T-helper 2 cell treated with Interferon-gamma antibody and Interleukin-4, amounts not matched to agents 5 μg/mL and 100 μg/mL, for 36 hours (primary cell): ENCODE measurements at regions not wholly inside any gene's neighbourhood (a gene's known extent, or its start where the extent isn't known, plus 50 kb on each side); places are given as distances from the start of the nearest gene placed in this dataset.

Source experiments
- DNase-seq: peaks from one replicate; pipeline ENCODE4 v3.0.0; 2021; ENCODE audit warnings: low spot score
- H3K27ac Mint-ChIP-seq: one replicate; pipeline ENCODE4 v1.8.0; 2021; ENCODE audit warnings: mild to moderate bottlenecking, mixed read lengths
- H3K27me3 Mint-ChIP-seq: one replicate; pipeline ENCODE4 v1.8.0; 2021; ENCODE audit warnings: low read depth, mixed read lengths
- H3K36me3 Mint-ChIP-seq: one replicate; pipeline ENCODE4 v1.8.0; 2021; ENCODE audit warnings: low read depth, mixed read lengths
- H3K4me1 Mint-ChIP-seq: one replicate; pipeline ENCODE4 v1.8.0; 2021; ENCODE audit warnings: low read depth, mixed read lengths
- H3K4me3 Mint-ChIP-seq: one replicate; pipeline ENCODE4 v1.8.0; 2022; ENCODE audit warnings: mild to moderate bottlenecking, moderate library complexity, mixed read lengths
- H3K9me3 Mint-ChIP-seq: one replicate; pipeline ENCODE4 v1.8.0; 2021; ENCODE audit warnings: mixed read lengths

DNA sequence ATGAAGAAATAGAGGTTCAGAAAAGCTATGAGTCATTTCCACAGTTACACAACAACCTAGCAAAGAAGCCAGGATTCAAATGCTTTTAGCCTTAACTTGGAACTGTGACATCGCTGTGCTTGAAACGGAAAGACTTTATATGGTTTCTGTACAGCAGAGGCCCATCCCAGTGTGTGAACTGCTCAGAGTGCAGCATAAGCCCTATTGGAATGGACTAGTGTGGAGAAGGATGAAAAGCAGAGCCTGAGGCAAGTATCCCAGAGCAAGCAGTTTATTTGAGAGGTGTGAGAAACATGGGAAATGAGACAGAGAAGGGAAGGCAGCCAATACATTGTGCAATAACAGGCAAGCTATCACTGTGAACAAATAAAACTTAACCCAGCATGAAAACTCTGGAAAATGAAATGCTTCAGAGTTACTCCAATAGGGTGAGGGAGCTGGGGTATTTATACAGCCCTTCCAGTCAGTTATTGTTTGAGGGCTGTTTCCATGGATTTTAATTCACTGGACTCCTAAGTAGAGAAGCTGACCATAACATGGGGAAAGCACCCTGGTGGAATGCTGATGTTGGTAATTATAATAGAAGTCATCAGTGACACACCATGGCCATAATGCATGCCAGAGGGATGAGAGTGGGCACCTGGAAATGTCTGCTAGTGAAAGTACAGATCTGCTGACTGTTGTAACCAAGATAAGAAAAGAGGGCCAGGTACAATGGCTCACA is 254.0 kb upstream of the POU3F3 start:
- H3K4me1 Mint-ChIP-seq, result no peaks in the 10 kb centered on the region
- peaks cover 3% of the 10 kb centered on the region for H3K9me3 Mint-ChIP-seq
- no peak for DNase-seq
- no peak overlapping the region for H3K4me3 Mint-ChIP-seq
- H3K27me3 Mint-ChIP-seq, result no peaks in the 10 kb centered on the region
- H3K27ac Mint-ChIP-seq, result no peak overlapping the region
- no peaks in the 10 kb centered on the region for H3K36me3 Mint-ChIP-seq

DNA sequence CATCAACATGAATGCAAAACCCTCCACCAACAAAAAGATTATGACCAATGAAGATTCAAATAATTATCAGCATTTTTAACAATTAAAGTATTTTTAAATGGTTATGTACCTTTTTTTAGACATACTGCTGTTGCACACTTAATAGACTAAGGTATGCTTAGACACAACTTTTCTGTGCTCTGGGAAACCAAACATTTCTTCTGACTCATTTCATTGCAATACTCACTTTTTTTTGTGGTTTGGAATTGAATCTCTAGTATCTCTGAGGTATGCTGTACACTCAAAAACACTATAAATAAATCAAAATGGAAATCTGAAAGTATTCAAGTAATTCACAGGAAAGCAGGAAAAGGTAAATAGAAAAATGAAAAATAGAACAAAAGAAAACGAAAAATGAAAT is 247.9 kb upstream of the POU3F3 start:
- Mint-ChIP-seq H3K27ac (no peak overlapping the region), H3K4me3 (no peak overlapping the region)

DNA sequence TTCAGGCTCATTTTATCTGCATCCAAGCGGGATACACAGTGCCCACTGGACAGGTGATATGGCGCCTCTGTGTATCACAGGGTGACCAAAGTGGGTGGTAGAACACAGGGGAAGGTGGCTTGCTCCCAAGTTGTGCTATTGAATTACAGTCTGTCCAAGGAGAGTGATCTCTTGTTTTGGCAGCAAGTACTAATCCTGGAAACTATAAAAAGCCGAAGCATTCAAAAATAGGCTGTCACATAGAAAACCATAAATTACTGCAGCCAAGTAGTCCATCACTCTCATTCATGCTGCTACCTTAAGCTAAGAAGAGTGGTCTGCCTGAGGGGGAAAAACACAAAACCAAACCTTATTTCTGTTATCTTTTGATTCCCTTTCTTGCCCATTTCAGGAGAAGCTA is 237.1 kb upstream of the POU3F3 start:
- H3K9me3 Mint-ChIP-seq, result no peaks in the 10 kb centered on the region
- H3K36me3 Mint-ChIP-seq, result no peaks in the 10 kb centered on the region
- no peaks in the 10 kb centered on the region for H3K4me1 Mint-ChIP-seq
- H3K27me3 Mint-ChIP-seq, result no peaks in the 10 kb centered on the region
- no peak overlapping the region for H3K27ac Mint-ChIP-seq
- H3K4me3 Mint-ChIP-seq, result no peak overlapping the region
- no peak for DNase-seq

More for the DNA sequence above, 247.9 kb upstream of the POU3F3 start:
- H3K4me1 Mint-ChIP-seq, result no peaks in the 10 kb centered on the region
- DNase-seq, result no peak
- peaks cover 9% of the 10 kb centered on the region for H3K9me3 Mint-ChIP-seq
- no peaks in the 10 kb centered on the region for H3K27me3 Mint-ChIP-seq
- no peaks in the 10 kb centered on the region for H3K36me3 Mint-ChIP-seq

DNA sequence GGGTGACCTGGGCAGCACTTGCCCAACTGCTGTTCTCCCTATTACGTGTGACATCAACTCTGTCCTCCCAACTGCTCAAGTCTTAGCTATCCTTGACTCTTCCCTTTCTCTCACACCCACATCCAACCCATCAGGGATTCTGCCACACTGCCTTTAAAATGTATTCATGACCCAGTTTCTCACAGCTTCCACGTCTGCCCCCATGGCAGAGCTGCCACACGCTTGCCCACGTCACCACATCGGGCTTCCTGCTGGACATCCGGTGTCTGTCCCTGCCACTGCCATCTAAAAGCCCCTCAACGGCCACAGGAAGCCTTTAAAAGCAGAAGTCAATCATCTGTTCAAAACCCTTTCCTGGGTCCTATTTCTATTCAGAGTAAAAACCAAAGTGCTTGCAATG is 233.1 kb upstream of the POU3F3 start:
- no peak overlapping the region for H3K27ac Mint-ChIP-seq
- H3K4me1 Mint-ChIP-seq, result no peaks in the 10 kb centered on the region
- H3K9me3 Mint-ChIP-seq, result no peaks in the 10 kb centered on the region
- no peaks in the 10 kb centered on the region for H3K36me3 Mint-ChIP-seq
- H3K4me3 Mint-ChIP-seq, result no peak overlapping the region
- no peaks in the 10 kb centered on the region for H3K27me3 Mint-ChIP-seq
- DNase-seq, result no peak

DNA sequence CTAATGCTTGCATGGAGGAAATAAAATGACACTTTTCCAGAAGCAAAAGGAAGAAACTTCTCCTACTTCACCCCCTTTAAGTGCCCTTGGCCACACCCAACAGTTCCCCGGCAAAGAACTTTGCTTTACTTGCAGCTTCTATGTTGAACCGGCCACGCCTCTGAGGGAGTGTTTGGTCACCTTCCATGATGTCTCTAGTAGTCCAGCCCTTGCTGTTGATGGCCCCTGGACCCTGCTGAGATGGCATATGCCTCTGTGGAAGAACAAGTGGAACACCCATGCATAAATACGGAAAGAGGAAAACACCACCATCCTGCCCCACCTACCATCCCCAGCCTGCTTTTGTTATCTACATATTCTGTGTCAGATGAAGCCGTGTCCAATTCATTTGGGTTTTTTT is 218.3 kb upstream of the POU3F3 start:
- no peaks in the 10 kb centered on the region for H3K36me3 Mint-ChIP-seq
- H3K27me3 Mint-ChIP-seq, result no peaks in the 10 kb centered on the region
- H3K9me3 Mint-ChIP-seq, result no peaks in the 10 kb centered on the region
- no peak overlapping the region for H3K27ac Mint-ChIP-seq
- H3K4me1 Mint-ChIP-seq, result no peaks in the 10 kb centered on the region
- no peak overlapping the region for H3K4me3 Mint-ChIP-seq
- DNase-seq, result no peak

DNA sequence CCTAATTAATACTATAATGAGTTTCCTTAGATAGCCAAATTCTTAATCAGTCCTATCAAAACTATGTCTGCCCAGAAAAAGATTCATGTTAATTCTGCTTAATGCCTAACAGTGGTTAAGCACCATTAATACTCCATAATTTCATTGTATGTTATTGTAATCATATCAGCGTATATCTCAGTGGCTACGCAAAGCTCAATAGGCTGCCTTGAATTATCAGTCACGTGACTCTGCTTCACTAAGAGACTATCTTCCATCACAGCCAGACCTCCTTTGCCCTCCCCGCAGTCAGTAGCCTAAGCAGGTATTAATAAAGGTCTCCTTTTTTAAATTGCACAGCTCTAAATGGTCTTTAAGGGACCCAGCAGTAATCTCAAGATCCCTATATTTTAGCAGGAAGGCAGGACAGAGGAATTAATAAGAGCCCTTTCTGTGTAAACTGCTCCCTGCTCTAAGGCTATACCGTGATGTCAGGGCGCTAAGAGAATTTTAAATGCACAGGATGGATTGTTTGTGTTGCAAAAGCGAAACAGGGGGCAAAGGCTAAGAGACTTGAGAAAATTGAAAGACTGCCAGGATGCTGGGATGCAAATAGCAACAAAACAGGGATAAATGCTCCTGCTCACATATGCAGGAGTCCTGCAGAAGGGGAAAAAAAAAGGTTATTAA is 215.6 kb upstream of the POU3F3 start:
- H3K9me3 Mint-ChIP-seq, result no peaks in the 10 kb centered on the region
- H3K27me3 Mint-ChIP-seq, result no peaks in the 10 kb centered on the region
- H3K27ac Mint-ChIP-seq, result no peak overlapping the region
- no peak for DNase-seq
- no peaks in the 10 kb centered on the region for H3K4me1 Mint-ChIP-seq
- no peaks in the 10 kb centered on the region for H3K36me3 Mint-ChIP-seq
- H3K4me3 Mint-ChIP-seq, result no peak overlapping the region

DNA sequence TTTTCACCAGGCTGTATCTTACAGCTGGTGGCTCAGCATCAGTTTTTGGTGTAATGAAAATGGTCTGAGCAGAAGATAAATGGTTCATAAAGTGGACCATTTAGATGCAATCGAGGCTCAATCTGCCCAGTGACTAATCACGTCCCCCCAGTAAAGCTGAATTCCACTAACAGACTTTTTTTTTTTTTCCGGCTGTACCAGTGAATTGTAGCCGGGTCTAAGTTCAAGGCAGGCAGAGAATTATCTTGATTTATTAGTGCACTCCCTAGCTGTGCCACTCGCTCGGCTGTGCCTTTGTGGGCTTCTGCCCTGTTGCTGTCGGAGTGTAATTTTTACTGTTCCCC is 215.1 kb upstream of the POU3F3 start:
- no peaks in the 10 kb centered on the region for H3K9me3 Mint-ChIP-seq

DNA sequence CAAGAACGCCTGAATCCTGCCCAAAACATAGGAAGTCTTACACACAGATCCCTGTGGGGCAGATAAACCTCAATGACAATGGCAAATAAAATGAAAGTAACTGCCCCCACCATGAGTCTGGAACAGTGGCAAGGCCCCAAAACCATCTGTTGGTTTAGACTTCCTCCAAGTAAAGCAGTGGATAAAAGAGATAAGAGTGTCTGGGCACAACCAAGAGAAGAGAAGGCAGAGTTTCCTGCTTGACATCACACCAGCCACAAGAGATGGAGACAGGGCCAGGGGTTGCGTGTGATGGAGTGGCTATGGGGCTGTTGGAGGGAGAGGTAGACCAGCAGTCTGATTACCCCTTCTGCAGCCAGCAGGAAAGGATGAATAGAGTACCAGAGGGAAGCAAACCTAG is 212.1 kb upstream of the POU3F3 start:
- no peak overlapping the region for H3K27ac Mint-ChIP-seq
- no peaks in the 10 kb centered on the region for H3K27me3 Mint-ChIP-seq
- H3K36me3 Mint-ChIP-seq, result no peaks in the 10 kb centered on the region

More for the DNA sequence above, 215.1 kb upstream of the POU3F3 start:
- DNase-seq, result no peak
- Mint-ChIP-seq H3K4me1 (no peaks in the 10 kb centered on the region), H3K4me3 (no peak overlapping the region), H3K27me3 (no peaks in the 10 kb centered on the region), H3K36me3 (no peaks in the 10 kb centered on the region), H3K27ac (no peak overlapping the region)

DNA sequence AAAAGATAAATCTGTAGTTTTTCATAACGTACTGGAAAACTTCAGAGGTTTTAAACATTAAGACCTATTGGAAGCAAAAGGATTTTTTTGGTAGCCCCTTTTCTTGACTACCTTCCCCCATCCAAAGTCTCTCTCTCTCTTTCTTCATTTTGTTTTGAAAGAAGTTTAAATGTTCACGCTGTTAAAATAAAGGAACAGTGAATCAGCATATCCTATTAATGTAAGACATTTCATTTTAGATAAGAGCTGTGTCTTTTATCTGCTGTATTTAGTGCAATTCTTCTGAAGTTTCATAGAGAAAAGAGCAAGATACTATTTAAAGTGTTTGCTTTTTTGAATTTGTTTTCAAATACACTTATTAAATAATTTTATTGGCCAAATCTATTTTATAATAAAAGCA is 205.5 kb upstream of the POU3F3 start:
- Mint-ChIP-seq H3K27me3 (no peaks in the 10 kb centered on the region), H3K36me3 (no peaks in the 10 kb centered on the region), H3K4me1 (no peaks in the 10 kb centered on the region), H3K27ac (no peak overlapping the region), H3K4me3 (no peak overlapping the region), H3K9me3 (no peaks in the 10 kb centered on the region)
- no peak for DNase-seq

More for the DNA sequence above, 212.1 kb upstream of the POU3F3 start:
- Mint-ChIP-seq H3K9me3 (no peaks in the 10 kb centered on the region), H3K4me3 (no peak overlapping the region), H3K4me1 (no peaks in the 10 kb centered on the region)
- no peak for DNase-seq

DNA sequence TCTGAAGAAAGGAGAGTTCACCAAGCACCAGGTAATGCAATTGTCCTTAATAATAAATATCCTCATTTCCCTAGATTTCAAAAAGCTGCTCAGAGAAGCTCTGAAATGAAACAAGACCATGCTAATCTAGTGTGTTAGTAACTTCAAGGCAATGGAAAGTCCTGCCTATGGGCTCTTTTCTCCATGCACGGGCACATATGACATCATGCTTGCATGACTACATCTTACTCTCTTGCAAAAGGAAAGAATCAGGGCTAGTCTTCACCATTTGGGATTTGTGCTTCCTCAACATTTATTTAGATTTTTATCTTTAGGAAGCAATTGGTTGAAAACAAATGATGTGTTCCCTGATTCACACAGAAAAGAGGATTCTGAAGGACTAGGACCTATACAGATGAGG is 204.0 kb upstream of the POU3F3 start:
- Mint-ChIP-seq H3K27me3 (no peaks in the 10 kb centered on the region), H3K4me3 (no peak overlapping the region), H3K27ac (no peak overlapping the region), H3K36me3 (no peaks in the 10 kb centered on the region), H3K9me3 (no peaks in the 10 kb centered on the region), H3K4me1 (no peaks in the 10 kb centered on the region)
- no peak for DNase-seq

DNA sequence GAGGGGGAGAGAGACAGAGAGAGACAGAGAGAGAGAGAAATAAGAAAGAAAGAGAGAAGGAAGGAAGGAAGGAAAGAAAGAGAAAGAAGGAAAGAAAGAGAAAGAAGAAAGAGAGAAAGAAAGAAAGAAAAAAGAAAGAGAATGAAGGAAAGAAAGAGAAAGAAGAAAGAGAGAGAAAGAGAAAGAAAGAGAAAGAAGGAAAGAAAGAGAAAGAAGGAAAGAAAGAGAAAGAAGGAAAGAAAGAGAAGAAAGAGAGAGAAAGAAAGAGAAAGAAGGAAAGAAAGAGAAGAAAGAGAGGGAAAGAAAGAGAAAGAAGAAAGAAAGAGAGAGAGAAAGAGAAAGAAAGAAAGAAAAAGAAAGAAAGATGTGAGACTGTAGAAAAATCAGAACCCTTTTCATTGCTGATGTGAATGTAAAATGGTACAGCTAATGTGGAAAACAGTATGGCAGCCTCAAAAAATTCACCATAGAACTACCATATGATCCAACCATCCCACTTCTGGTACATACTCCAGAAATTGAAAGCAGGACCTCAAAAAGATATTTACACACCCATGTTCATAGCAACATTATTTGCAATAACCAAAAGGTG is 203.4 kb upstream of the POU3F3 start:
- Mint-ChIP-seq H3K9me3 (no peaks in the 10 kb centered on the region), H3K4me3 (no peak overlapping the region), H3K4me1 (no peaks in the 10 kb centered on the region), H3K27ac (no peak overlapping the region), H3K36me3 (no peaks in the 10 kb centered on the region), H3K27me3 (no peaks in the 10 kb centered on the region)
- no peak for DNase-seq

DNA sequence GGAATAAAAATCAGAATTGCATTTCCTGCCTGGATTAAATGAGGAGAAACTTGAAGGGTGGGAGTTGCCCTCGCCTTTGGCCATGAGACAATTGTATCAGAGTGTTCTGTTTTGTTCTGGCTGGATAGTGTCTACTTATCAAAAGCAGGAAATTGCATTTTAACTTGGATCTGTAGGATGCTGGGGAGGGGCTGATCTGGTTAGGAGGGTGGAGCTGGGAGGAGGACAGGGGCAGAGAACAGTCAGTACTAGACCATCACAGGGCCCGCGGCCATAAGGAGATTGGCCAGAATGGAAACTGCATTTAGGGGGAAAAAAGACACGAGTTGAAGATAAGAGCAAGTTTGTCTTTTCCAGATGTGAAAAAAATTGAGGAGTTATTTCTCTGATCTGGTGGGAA is 199.1 kb upstream of the POU3F3 start:
- Mint-ChIP-seq H3K4me3 (no peak overlapping the region), H3K36me3 (no peaks in the 10 kb centered on the region), H3K27me3 (peaks cover 13% of the 10 kb centered on the region), H3K4me1 (peaks cover 6% of the 10 kb centered on the region), H3K9me3 (no peaks in the 10 kb centered on the region), H3K27ac (no peak overlapping the region)
- DNase-seq, result no peak

DNA sequence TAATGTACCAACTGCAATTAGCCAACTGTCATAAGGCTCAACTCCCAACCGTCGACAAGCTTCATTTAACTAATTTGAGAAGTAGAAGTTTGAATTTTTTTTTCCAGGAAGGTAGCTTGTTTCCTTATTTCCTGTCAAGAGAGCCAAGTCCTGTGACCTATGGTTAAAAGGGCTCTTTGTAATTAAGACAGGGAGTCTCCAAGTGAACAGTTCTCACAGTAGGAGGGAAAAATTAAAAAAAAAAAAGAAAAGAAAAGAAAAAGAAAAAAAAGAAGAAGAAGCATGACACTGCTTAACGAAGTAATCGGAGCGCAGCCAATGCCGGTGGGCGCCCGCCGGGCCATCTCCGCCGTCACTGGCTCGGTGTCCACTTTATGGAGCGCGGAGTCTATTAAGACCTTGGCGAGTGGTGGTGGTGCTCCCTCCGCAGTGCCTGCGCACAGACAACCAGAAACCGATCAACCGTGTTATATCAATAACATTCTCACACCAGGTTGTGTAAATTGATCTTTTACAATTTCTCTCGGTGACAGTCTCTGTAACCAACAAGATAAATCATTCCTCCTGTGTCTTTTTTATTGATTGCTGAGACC is 197.2 kb upstream of the POU3F3 start:
- Mint-ChIP-seq H3K4me3 (no peak overlapping the region), H3K4me1 (peaks cover 6% of the 10 kb centered on the region), H3K27me3 (peaks cover 24% of the 10 kb centered on the region), H3K36me3 (no peaks in the 10 kb centered on the region), H3K27ac (no peak overlapping the region), H3K9me3 (no peaks in the 10 kb centered on the region)
- DNase-seq, result no peak

DNA sequence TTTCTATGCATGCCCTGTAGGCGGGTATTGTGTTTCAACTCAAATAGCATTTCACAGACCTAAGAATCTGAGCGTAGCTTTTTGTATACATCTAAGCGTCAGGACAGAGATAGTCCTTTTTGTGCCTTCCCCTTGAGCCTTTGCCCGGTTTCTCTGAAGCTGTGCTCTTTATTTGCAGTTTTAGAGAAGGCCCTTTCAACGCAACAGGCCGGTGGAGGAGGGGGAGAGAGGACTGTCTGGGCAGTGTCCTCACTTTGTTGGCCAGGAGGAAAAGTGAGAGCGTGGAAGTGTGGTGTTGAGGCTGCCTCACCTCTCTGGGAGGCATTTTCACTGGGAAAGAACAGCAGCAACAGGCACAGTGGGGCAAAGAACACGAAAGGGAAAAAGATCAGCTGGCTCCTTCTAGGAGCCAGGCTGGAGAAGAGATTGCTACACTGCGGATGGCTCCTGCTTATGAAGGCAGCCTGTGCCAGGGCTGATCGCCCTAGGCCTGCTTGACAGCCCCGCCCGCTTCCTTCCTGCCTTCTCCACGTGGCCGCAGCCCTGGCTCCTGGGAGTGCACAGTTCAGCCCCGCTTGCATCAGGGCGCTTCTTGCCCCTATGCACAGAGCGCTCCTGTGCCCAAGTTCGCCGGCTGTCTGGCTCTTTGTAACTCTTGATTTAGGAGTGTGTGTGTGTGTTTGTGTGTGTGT is 195.6 kb upstream of the POU3F3 start:
- no peak for DNase-seq
- H3K36me3 Mint-ChIP-seq, result no peaks in the 10 kb centered on the region
- no peak overlapping the region for H3K4me3 Mint-ChIP-seq
- peaks cover 6% of the 10 kb centered on the region for H3K4me1 Mint-ChIP-seq
- no peak overlapping the region for H3K27ac Mint-ChIP-seq
- H3K27me3 Mint-ChIP-seq, result peaks cover 24% of the 10 kb centered on the region
- no peaks in the 10 kb centered on the region for H3K9me3 Mint-ChIP-seq
